ENCODE measurements at regions not wholly inside any gene's neighbourhood (a gene's known extent, or its start where the extent isn't known, plus 50 kb on each side); places are given as distances from the start of the nearest gene placed in this dataset.
"Not testable (repeated sequence)": the region's sequence is repeated elsewhere in the genome, so short reads cannot be mapped to it uniquely, and the experiment has no call there.

DNA sequence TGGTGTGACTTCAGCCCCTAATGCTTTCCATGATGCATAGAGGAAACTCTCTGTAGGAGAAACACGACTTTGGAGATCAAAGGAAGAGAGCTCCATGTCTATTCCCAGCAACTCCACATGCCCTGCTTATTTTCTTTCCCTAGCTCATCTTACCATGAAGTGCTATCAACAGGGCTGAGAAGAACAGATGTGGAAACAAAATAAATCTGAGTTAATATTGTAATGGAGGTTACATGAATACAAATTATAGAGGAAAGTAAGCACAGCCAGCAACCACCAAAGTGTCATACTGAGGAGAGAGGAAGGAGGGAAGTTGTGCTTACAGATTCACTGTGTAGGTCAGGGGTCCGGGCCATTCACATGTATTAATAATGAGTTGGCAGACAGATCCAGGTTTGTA lies 157.5 kb downstream of the RFPL4B start:
- no peaks in the 10 kb centered on the region for H3K36me3 ChIP-seq (ENCODE audit: control insufficient read depth in 2 of 2, insufficient read depth in 2 of 2, low read length in 2 of 2)
- no peak overlapping the region for H3K4me3 ChIP-seq (ENCODE audit: low read length in 2 of 2)
- H3K27ac ChIP-seq (ENCODE audit: low read length), result no peak overlapping the region
- H3K9me3 ChIP-seq (ENCODE audit: control insufficient read depth in 2 of 2, low read length in 2 of 2), result no peaks in the 10 kb centered on the region
- no peak overlapping the region for H3K9ac ChIP-seq (ENCODE audit: low read length in 2 of 2)
- peaks cover 7% of the 10 kb centered on the region for H3K4me1 ChIP-seq (ENCODE audit: control insufficient read depth, insufficient read depth, low read length)
- no peaks in the 10 kb centered on the region for H3K27me3 ChIP-seq (ENCODE audit: control insufficient read depth in 1 of 2, insufficient read depth in 2 of 2, low read length in 2 of 2)

DNA sequence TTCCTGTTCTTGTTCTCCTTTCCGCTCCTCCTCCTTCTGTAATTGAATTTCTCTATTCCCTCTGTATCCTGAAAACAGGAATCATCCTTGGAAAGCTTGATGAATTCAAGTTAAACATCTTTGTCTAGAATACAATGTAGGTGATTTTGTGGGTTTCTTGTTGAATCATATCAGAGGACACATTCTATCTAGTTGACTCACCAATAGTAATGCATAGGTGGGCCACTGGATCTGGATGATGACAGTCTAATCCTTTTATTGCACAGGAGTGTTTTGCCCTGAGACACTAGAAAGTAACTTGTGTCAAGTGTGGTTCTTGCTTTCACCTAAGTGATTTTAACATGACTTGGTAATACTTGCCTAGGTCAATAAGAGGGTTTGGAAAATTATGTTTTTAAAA lies 164.3 kb downstream of the RFPL4B start:
- Histone ChIP-seq H3K27ac (ENCODE audit: low read length) (no peak overlapping the region), H3K9ac (ENCODE audit: low read length in 2 of 2) (no peak overlapping the region), H3K4me1 (ENCODE audit: control insufficient read depth, insufficient read depth, low read length) (no peaks in the 10 kb centered on the region), H3K4me3 (ENCODE audit: low read length in 2 of 2) (no peak overlapping the region), H3K27me3 (ENCODE audit: control insufficient read depth in 1 of 2, insufficient read depth in 2 of 2, low read length in 2 of 2) (no peaks in the 10 kb centered on the region), H3K36me3 (ENCODE audit: control insufficient read depth in 2 of 2, insufficient read depth in 2 of 2, low read length in 2 of 2) (no peaks in the 10 kb centered on the region), H3K9me3 (ENCODE audit: control insufficient read depth in 2 of 2, low read length in 2 of 2) (no peaks in the 10 kb centered on the region)

DNA sequence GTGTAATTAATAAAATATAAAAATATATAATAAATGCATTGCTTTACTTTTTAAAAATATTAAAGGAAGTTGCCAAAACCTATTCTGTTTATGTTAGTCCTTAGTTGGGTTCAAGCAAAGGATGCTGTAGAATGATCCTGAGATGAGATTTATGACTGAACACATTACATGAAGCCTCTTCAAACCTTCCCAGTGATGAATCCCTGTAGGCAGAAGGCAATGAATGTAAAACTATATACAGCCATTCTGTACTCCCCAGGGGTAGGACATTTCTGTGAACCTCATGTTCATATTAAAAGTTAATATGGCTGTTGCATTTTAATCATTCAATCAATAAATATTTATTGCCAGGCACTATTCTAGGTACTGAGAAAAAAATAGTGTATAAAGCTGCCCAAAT lies 166.0 kb downstream of the RFPL4B start:
- no peaks in the 10 kb centered on the region for H3K9me3 ChIP-seq (ENCODE audit: control insufficient read depth in 2 of 2, low read length in 2 of 2)
- H3K27me3 ChIP-seq (ENCODE audit: control insufficient read depth in 1 of 2, insufficient read depth in 2 of 2, low read length in 2 of 2), result no peaks in the 10 kb centered on the region
- H3K4me3 ChIP-seq (ENCODE audit: low read length in 2 of 2), result no peak overlapping the region
- no peaks in the 10 kb centered on the region for H3K4me1 ChIP-seq (ENCODE audit: control insufficient read depth, insufficient read depth, low read length)
- H3K27ac ChIP-seq (ENCODE audit: low read length), result no peak overlapping the region
- no peak overlapping the region for H3K9ac ChIP-seq (ENCODE audit: low read length in 2 of 2)
- H3K36me3 ChIP-seq (ENCODE audit: control insufficient read depth in 2 of 2, insufficient read depth in 2 of 2, low read length in 2 of 2), result no peaks in the 10 kb centered on the region

DNA sequence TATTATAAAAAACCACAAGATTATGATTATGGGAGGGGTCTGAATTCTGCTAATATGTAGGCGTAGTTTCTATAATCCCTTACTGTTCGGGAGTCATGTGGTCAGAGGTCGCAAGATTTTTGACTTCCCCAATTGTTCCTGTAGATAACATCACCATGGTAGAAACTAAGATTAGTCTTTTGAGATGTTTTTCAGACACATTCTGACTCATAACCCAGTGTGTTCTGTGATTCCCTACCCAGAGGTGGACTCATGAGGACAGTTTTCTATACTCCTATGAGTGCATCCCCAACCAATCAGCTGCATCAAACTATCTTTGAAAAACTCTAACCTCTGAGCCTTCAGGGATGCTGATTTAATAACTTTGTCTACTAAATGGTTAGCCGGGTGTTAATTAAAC lies 175.5 kb downstream of the RFPL4B start:
- Histone ChIP-seq H3K27me3 (ENCODE audit: control insufficient read depth in 1 of 2, insufficient read depth in 2 of 2, low read length in 2 of 2) (no peaks in the 10 kb centered on the region), H3K4me1 (ENCODE audit: control insufficient read depth, insufficient read depth, low read length) (no peaks in the 10 kb centered on the region), H3K4me3 (ENCODE audit: low read length in 2 of 2) (no peak overlapping the region), H3K9ac (ENCODE audit: low read length in 2 of 2) (no peak overlapping the region), H3K36me3 (ENCODE audit: control insufficient read depth in 2 of 2, insufficient read depth in 2 of 2, low read length in 2 of 2) (no peaks in the 10 kb centered on the region), H3K27ac (ENCODE audit: low read length) (no peak overlapping the region), H3K9me3 (ENCODE audit: control insufficient read depth in 2 of 2, low read length in 2 of 2) (no peaks in the 10 kb centered on the region)

DNA sequence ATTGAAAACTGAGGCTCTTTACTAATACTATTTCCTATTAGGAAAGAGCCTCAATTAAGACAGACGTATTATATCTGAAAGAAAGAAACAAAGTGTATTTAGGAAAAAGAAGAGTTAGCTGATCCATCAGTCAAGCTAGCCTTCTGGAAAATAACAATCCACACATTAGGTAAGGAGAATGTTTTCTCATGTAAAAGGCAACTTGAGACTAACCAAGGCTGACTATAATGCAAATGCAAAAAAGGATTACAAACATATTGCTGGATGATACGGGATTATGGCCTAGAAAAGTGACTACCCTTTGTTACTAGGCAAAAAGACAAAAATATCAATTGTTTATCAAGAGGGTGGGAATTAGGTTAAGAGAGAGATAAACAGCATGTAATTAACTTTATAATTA lies 176.9 kb downstream of the RFPL4B start:
- Histone ChIP-seq H3K4me3 (ENCODE audit: low read length in 2 of 2) (no peak overlapping the region), H3K9me3 (ENCODE audit: control insufficient read depth in 2 of 2, low read length in 2 of 2) (no peaks in the 10 kb centered on the region), H3K27me3 (ENCODE audit: control insufficient read depth in 1 of 2, insufficient read depth in 2 of 2, low read length in 2 of 2) (no peaks in the 10 kb centered on the region), H3K27ac (ENCODE audit: low read length) (no peak overlapping the region), H3K36me3 (ENCODE audit: control insufficient read depth in 2 of 2, insufficient read depth in 2 of 2, low read length in 2 of 2) (no peaks in the 10 kb centered on the region), H3K4me1 (ENCODE audit: control insufficient read depth, insufficient read depth, low read length) (no peaks in the 10 kb centered on the region), H3K9ac (ENCODE audit: low read length in 2 of 2) (no peak overlapping the region)

DNA sequence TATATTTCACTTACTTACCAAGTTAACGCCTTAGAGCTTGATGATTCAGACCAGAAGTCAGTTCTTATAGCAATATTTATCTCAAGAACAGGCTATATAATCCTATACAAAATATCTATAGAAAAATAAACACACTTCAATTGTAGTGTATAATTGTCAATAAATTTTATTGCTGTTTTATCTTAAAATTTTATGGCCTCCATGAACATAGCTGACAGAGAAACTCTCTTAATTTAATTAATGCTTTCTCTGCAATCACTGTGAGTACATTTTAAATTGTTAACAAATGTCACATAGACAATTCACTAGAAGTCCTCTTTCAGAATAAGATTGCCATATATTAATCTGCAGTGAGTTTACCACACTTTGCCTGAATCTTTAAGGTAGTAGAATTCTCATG lies 178.6 kb downstream of the RFPL4B start:
- H3K4me1 ChIP-seq (ENCODE audit: control insufficient read depth, insufficient read depth, low read length), result no peaks in the 10 kb centered on the region
- H3K27me3 ChIP-seq (ENCODE audit: control insufficient read depth in 1 of 2, insufficient read depth in 2 of 2, low read length in 2 of 2), result no peaks in the 10 kb centered on the region
- H3K4me3 ChIP-seq (ENCODE audit: low read length in 2 of 2), result no peak overlapping the region
- H3K9me3 ChIP-seq (ENCODE audit: control insufficient read depth in 2 of 2, low read length in 2 of 2), result no peaks in the 10 kb centered on the region
- H3K9ac ChIP-seq (ENCODE audit: low read length in 2 of 2), result no peak overlapping the region
- H3K36me3 ChIP-seq (ENCODE audit: control insufficient read depth in 2 of 2, insufficient read depth in 2 of 2, low read length in 2 of 2), result no peaks in the 10 kb centered on the region
- H3K27ac ChIP-seq (ENCODE audit: low read length), result no peak overlapping the region

DNA sequence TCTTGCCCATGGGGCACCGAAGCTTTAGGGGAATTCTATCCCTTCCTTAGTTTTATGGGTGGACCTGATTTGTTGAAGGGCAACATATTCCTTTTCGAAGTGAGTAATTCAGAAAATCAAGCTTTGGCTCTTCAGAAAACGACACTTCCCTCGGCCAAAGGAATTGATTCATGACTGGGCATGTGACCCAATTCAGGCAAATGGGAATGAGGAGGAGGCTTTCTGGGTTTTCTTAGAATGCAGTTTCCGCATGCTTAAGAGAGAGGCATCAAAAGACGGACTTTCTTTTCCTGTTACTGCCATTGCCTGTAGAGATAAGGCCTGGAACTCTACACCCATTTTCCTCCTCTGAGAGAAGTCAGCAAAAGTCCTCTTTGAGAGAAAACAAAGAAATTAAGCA lies 179.5 kb downstream of the RFPL4B start:
- Histone ChIP-seq H3K36me3 (ENCODE audit: control insufficient read depth in 2 of 2, insufficient read depth in 2 of 2, low read length in 2 of 2) (no peaks in the 10 kb centered on the region), H3K9me3 (ENCODE audit: control insufficient read depth in 2 of 2, low read length in 2 of 2) (no peaks in the 10 kb centered on the region), H3K27me3 (ENCODE audit: control insufficient read depth in 1 of 2, insufficient read depth in 2 of 2, low read length in 2 of 2) (no peaks in the 10 kb centered on the region), H3K4me3 (ENCODE audit: low read length in 2 of 2) (no peak overlapping the region), H3K27ac (ENCODE audit: low read length) (no peak overlapping the region), H3K4me1 (ENCODE audit: control insufficient read depth, insufficient read depth, low read length) (no peaks in the 10 kb centered on the region), H3K9ac (ENCODE audit: low read length in 2 of 2) (no peak overlapping the region)

DNA sequence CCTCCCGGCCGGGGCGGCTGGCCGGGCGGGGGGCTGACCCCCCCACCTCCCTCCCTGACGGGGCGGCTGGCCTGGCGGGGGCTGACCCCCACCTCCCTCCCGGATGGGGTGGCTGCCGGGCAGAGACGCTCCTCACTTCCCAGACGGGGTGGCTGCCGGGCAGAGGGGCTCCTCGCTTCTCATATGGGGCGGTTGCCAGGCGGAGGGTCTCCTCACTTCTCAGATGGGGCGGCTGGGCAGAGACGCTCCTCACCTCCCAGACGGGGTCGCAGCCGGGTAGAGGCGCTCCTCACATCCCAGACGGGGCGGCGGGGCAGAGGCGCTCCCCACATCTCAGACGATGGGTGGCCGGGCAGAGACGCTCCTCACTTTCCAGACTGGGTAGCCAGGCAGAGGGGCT lies 181.2 kb downstream of the RFPL4B start:
- H3K9me3 ChIP-seq (ENCODE audit: control insufficient read depth in 2 of 2, low read length in 2 of 2); H3K27me3 ChIP-seq (ENCODE audit: control insufficient read depth in 1 of 2, insufficient read depth in 2 of 2, low read length in 2 of 2); H3K9ac ChIP-seq (ENCODE audit: low read length in 2 of 2); H3K4me3 ChIP-seq (ENCODE audit: low read length in 2 of 2); H3K27ac ChIP-seq (ENCODE audit: low read length); H3K36me3 ChIP-seq (ENCODE audit: control insufficient read depth in 2 of 2, insufficient read depth in 2 of 2, low read length in 2 of 2); H3K4me1 ChIP-seq (ENCODE audit: control insufficient read depth, insufficient read depth, low read length): not testable (repeated sequence)

DNA sequence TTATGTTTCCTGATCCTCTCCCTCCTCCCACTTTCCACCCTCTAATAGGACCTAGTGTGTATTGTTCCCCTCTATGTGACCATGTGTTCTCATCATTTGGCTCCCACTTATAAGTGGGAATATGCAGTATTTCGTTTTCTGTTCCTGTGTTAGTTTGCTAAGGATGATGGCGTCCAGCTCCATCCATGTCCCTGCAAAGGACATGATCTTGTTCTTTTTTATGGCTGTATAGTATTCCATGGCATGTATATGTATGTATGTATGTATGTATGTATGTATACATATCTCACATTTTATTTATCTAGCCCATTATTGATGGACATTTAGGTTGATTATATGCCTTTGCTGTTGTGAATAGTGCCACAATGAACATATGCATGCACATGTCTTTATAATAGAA lies 188.7 kb downstream of the RFPL4B start:
- Histone ChIP-seq H3K27ac (ENCODE audit: low read length) (no peak overlapping the region), H3K9me3 (ENCODE audit: control insufficient read depth in 2 of 2, low read length in 2 of 2) (no peaks in the 10 kb centered on the region), H3K27me3 (ENCODE audit: control insufficient read depth in 1 of 2, insufficient read depth in 2 of 2, low read length in 2 of 2) (no peaks in the 10 kb centered on the region), H3K36me3 (ENCODE audit: control insufficient read depth in 2 of 2, insufficient read depth in 2 of 2, low read length in 2 of 2) (no peaks in the 10 kb centered on the region), H3K4me3 (ENCODE audit: low read length in 2 of 2) (no peak overlapping the region), H3K4me1 (ENCODE audit: control insufficient read depth, insufficient read depth, low read length) (no peaks in the 10 kb centered on the region), H3K9ac (ENCODE audit: low read length in 2 of 2) (no peak overlapping the region)

DNA sequence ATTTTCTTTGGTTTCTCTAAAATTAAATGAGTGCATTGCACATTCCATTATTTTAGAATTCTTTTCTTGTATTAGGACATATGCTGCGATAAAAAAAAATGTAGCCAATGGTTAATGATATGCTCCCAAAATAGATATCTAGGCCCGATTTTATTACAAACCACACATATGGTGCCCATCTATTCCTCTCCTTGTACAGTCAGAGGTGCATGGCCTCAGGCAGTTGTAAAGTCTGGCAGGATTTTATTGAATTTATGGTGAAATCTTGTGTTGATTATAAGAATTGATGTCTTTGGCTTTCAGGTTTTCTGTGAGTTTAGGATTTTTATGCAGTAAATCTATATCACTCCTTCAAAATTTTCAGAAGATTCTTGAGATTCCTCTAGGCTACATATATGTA lies 192.2 kb downstream of the RFPL4B start:
- no peak overlapping the region for H3K4me3 ChIP-seq (ENCODE audit: low read length in 2 of 2)
- H3K27me3 ChIP-seq (ENCODE audit: control insufficient read depth in 1 of 2, insufficient read depth in 2 of 2, low read length in 2 of 2), result no peaks in the 10 kb centered on the region
- no peaks in the 10 kb centered on the region for H3K9me3 ChIP-seq (ENCODE audit: control insufficient read depth in 2 of 2, low read length in 2 of 2)
- no peaks in the 10 kb centered on the region for H3K36me3 ChIP-seq (ENCODE audit: control insufficient read depth in 2 of 2, insufficient read depth in 2 of 2, low read length in 2 of 2)
- H3K9ac ChIP-seq (ENCODE audit: low read length in 2 of 2), result no peak overlapping the region
- H3K4me1 ChIP-seq (ENCODE audit: control insufficient read depth, insufficient read depth, low read length), result no peaks in the 10 kb centered on the region
- no peak overlapping the region for H3K27ac ChIP-seq (ENCODE audit: low read length)

DNA sequence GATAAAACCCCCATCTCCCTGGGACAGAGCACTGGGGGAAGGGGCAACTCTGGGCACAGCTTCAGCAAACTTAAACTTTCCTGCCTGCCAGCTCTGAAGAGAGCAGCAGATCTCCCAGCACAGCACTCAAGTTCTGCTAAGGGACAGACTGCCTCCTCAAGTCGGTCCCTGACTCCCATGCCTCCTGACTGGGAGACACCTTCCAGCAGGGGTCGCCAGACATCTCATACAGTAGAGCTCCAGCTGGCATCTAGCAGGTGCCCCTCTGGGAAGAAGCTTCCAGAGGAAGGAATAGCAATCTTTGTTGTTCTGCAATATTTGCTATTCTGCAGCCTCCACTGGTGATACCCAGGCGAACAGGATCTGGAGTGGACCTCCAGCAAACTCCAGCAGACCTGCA lies 194.7 kb downstream of the RFPL4B start:
- not testable (repeated sequence) for H3K36me3 ChIP-seq (ENCODE audit: control insufficient read depth in 2 of 2, insufficient read depth in 2 of 2, low read length in 2 of 2); H3K9ac ChIP-seq (ENCODE audit: low read length in 2 of 2); H3K27me3 ChIP-seq (ENCODE audit: control insufficient read depth in 1 of 2, insufficient read depth in 2 of 2, low read length in 2 of 2); H3K4me1 ChIP-seq (ENCODE audit: control insufficient read depth, insufficient read depth, low read length); H3K9me3 ChIP-seq (ENCODE audit: control insufficient read depth in 2 of 2, low read length in 2 of 2); H3K27ac ChIP-seq (ENCODE audit: low read length); H3K4me3 ChIP-seq (ENCODE audit: low read length in 2 of 2)
